ENCODE measurements at regions not wholly inside any gene's neighbourhood (a gene's known extent, or its start where the extent isn't known, plus 50 kb on each side); places are given as distances from the start of the nearest gene placed in this dataset.

DNA sequence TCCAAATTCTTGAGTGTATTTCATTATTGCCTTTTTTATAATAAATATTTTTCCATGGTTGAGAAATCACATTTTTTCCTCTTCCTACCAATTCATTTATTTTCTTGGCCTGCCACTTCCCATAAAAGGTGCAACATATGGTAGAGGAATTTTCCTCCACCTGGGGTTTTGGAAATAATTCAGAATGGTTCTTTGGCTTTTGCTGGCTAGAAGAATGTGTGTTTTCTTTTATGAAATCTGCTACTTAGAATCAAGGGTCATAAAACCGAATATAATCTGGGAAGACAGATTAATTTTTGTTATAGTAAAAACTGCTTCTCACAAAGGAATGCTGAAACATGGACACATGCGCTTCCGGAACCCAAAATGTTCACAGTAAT, 54.0 kb upstream of the POMGNT2 start:
- TF ChIP-seq, protein P1, sequence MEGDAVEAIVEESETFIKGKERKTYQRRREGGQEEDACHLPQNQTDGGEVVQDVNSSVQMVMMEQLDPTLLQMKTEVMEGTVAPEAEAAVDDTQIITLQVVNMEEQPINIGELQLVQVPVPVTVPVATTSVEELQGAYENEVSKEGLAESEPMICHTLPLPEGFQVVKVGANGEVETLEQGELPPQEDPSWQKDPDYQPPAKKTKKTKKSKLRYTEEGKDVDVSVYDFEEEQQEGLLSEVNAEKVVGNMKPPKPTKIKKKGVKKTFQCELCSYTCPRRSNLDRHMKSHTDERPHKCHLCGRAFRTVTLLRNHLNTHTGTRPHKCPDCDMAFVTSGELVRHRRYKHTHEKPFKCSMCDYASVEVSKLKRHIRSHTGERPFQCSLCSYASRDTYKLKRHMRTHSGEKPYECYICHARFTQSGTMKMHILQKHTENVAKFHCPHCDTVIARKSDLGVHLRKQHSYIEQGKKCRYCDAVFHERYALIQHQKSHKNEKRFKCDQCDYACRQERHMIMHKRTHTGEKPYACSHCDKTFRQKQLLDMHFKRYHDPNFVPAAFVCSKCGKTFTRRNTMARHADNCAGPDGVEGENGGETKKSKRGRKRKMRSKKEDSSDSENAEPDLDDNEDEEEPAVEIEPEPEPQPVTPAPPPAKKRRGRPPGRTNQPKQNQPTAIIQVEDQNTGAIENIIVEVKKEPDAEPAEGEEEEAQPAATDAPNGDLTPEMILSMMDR (conservative IDR thresholded peaks at IDR 0.05 in 1 of 2, IDR thresholded peaks at IDR 0.05 in 1 of 2; ENCODE audit: extremely low read depth in 1 of 2, insufficient read depth in 1 of 2, low read depth in 1 of 2, low read length in 2 of 2) = no peak
- no peak for TF ChIP-seq EZH2 (IDR thresholded peaks at IDR 0.05; ENCODE audit: borderline replicate concordance, low read length)

Data from mammary epithelial cell (primary cell).